GM18909 (cell line): ENCODE measurements at regions not wholly inside any gene's neighbourhood (a gene's known extent, or its start where the extent isn't known, plus 50 kb on each side); places are given as distances from the start of the nearest gene placed in this dataset.
"Not testable (repeated sequence)": the region's sequence is repeated elsewhere in the genome, so short reads cannot be mapped to it uniquely, and the experiment has no call there.

Experiments
- ATAC-seq: cut with Tn5 transposase; IDR thresholded peaks from one replicate; pipeline ENCODE4 v1.9.1; 2021; ENCODE audit warnings: mild to moderate bottlenecking; ENCODE audit not compliant: unreplicated experiment, poor library complexity

DNA sequence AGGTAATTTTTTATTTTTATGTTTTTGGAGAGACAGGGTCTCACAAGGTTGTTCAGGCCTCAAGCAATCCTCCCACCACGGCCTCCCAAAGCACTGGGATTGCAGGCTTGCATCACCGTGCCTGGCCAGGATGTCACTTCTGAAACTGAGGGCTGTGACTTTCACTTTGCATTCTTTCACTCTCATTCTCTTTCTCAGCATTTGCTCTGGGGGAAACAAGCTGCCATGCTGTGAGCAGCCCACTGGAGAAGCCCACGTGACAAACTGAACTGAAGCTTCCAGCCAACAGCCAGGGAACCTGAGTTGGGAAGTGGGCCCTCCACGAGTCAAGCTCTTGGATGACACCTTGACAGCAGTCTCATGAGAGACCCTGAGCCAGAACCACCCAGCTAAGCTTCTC lies 109.4 kb downstream of the C5orf15 start:
- no peak for ATAC-seq

- not testable (repeated sequence) for ATAC-seq
Observed at GRCh38 chr5:133857595-133858313, 110.7 kb downstream of the C5orf15 start.

DNA sequence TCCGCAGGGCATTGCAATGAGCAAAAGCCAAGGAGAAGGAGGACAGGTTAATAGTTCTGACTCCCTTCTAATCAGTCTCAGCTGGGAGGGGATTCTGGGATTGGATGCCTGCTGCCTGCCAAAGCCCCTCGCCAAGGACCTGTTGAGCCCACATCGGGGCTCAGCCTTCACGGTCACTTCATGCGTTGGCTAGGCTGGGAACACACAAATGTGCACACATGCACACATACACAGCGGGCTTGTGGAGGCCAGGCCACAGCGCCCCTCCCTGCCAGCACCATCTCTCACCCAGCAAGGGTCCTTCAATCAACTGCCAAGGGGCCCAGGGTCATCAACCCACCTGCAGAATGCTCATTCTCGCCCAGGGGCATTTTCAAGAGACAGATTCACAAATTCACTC lies 113.9 kb downstream of the C5orf15 start:
- ATAC-seq: no peak

DNA sequence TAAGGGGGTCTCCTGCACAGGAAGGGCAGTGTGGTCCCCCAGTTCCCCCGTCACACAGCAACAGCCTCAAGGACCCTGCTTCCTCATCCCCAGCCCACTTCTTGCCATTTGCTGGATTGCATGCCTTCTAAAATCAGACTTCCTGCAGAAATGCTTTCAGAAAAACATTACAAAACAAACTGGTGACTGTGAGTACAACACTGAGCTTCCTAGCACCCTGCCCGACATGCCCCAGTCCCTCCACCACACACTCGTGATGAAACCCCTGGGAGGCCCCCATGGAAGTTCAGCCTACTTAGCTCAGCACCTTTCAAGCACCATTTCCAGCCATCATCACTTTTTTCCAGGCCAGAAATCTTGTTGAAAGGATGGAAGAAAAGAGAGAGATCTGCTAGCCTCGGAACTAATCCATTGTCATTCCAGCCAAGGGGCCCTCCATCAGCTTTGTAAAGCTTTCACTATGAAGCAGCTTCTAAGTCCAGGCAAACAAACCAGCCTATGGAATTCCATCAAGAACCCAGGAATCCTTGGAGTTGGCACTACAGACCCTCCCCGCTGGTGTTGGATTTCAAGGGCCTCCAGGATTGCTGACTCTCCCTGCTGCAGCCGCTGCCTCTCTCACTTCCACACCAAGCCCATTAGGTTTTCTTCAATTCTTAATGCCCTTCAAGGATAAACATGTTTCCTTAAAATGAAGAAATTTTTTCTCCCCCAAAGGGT lies 114.6 kb downstream of the C5orf15 start:
- no peak for ATAC-seq

DNA sequence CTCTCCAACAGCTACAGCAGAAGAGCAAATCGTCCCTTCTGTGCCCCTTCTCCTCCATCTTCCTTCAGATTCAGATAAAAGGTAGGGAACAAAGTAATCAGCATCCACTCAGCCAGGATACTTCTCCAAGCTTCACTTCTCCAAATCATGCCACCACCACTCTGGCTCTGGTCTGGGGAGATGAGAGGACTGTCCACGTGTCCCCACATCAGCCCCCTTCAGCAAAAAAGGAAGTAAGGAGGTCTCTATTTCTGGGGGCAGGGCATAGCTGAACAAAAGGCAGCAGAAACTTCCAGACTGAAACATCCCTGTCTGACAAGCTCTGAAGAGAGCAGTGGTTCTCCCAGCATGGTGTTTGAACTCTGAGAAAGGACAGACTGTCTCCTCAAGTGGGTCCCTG lies 116.9 kb downstream of the C5orf15 start:
- ATAC-seq: no peak

DNA sequence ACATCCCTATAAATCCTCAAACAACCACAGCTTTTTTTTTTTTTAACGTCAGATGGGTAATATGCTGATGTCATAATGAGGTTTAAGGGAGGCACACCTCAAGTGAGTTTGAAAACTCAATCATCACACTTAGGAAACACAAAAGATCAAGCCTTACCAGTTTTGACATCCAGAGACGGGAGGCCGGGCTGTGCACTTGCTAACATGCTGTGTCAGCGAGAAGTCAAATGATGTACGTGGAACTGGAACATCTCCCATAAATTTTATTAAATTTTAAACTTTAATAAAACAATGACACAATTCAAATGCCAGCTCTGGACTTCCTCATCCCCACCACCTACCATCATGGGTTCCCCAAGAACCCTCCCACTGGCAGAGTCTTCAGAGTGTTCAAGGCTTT lies 117.6 kb downstream of the C5orf15 start:
- no peak for ATAC-seq

- no peak for ATAC-seq
Observed at GRCh38 chr5:133849116-133849515, 119.3 kb downstream of the C5orf15 start.

DNA sequence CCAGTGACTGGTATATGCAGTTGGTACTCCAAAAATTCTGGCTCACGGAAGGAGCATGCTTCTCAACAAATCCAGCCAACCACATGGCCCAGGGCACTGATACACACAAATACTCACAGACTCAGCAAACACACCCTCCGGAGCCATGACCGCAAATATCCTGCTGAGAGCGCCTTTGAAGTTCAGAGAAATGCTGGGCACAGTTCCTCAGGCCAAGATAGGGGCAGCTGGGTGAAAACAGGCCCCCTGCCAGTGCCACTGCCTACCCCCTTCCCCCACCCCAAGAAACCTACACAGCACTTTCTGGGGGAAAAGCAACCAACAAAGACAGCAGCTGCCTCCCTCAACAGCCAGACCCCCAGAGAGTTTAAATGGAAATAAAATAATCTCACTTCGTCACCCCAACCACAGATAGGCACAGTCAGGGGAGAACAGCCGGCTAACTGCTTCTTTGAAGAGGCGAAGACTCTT lies 120.0 kb downstream of the C5orf15 start:
- ATAC-seq: no peak

DNA sequence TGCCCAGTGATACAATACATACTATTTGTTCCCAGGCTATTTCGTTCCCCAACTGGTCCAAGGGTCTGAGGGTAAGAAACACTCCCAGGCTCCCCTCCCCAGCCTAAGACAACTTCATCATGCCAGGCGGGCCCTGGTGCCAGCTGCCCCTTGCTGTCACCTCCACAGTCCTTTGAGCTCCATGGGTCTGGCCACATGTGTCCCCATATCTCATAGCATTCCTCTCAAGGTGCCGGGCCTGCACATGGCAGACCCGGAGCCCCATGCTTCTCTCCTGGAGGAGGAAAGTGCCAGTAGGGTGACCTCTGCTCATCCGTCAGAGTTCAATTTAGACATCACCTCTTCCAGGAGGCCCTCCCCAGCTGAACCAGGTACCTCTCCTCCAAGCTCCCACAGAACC lies 120.5 kb downstream of the C5orf15 start:
- no peak for ATAC-seq

GRCh38 chr5:133847301-133847700 lies 121.1 kb downstream of the C5orf15 start:
- ATAC-seq: no peak

GRCh38 chr5:133846478-133847226 lies 121.8 kb downstream of the C5orf15 start:
- ATAC-seq: peak; percentile 59

DNA sequence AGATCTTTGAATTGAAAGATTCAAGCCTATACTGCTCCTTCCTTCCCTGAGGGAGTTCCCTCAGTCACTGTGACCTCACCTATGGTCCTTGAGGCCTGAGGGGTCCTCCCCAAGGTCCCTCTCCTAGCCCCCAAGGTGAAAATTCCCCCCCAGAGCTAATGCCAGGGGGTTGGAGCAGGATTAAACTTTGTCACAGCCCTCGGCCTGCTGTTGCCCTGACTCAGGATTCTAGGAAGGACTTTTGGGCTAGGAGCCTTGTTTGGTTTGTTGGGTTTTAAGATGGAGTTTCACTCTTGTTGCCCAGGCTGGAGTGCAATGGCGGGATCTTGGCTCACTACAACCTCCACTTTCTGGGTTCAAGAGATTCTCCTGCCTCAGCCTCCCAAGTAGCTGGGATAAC lies 123.2 kb downstream of the C5orf15 start:
- ATAC-seq: no peak

- no peak for ATAC-seq
Observed at GRCh38 chr5:133844836-133845235, 123.6 kb downstream of the C5orf15 start.

DNA sequence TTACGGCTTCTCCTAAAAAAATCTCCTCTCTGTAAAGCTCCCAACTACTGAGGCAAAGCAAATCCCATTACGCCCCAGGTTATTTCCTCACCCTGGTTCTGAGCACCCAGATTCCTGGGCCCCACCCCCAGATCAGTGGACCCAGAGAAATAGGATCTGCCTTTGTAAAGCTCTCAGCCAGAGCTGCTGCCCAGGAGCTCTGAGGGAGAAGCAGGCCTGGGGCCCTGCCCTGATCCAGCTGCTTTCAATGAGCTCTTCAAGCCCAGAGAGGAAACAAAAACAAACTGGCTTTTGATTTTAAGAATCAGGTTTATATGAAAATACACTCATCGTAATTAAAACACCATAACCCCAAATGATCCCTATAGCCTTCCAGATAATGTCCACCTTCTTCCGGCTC lies 124.5 kb downstream of the C5orf15 start:
- no peak for ATAC-seq

- no peak for ATAC-seq
Observed at GRCh38 chr5:133842846-133843611, 125.4 kb downstream of the C5orf15 start.

- ATAC-seq: no peak
Observed at GRCh38 chr5:133841831-133842750, 126.3 kb downstream of the C5orf15 start.

DNA sequence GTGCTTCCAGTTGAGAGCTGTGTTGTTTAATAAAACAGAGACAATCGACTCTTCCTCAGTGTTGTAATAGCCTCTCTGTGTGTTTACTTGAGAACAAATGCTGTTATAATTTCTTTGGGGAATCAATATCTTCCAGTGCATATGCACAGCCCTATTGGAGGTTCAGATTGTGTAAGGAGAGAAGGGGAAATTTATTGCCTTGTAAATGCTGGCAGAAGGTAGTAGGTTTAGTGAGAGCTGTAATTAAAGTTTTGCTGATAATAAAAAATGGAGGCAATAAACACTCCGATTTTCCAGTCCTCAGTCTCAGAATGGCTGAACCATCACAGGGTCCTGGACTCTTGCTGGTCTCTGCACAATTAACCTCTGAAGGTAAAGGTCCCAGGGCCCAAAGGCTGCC lies 128.3 kb downstream of the C5orf15 start:
- ATAC-seq: no peak

GRCh38 chr5:133839721-133840120 lies 128.7 kb downstream of the C5orf15 start:
- ATAC-seq: no peak

DNA sequence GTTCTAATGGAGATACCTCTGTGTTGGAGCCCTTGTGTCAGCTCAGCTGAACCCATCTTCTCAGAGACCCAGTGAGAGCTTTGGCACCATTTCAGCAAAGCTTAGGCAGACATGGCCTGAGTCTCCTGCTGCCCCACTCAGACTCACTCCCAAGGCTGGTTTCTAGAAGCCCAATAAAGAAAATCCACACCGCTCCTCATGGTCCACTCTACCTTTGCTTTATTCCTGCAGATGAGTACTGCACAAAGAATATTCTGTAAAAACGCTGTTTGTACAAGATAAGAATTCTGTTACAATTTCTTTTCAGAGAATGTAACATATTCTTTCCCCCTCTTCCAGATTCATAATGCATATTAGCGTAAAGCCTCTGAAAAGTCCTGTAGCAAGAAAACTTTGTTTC lies 129.3 kb downstream of the C5orf15 start:
- no peak for ATAC-seq
